Thyroid gland (tissue), 4 donors: ENCODE measurements at regions not wholly inside any gene's neighbourhood (a gene's known extent, or its start where the extent isn't known, plus 50 kb on each side); places are given as distances from the start of the nearest gene placed in this dataset.

Experiments
- DNase-seq, 2 donors: peaks; one replicate each; pipeline ENCODE4 v3.0.0-alpha.2; 2019
- H3K27ac ChIP-seq, 3 donors: fragments of 200-600 bp; sonication (generic); 1 replicate in 2 of 3; 2 replicates in 1 of 3; pipeline ENCODE4 v1.5.1; 2016 to 2019; ENCODE audit warnings: mild to moderate bottlenecking in 1 of 3, moderate library complexity in 1 of 3
- H3K27me3 ChIP-seq: fragments of 200-600 bp; sonication (generic); one replicate; pipeline ENCODE4 v1.5.1; 2019
- H3K36me3 ChIP-seq, 2 donors: fragments of 200-600 bp; sonication (generic); one replicate each; pipeline ENCODE4 v1.5.1; 2016 to 2019
- H3K4me1 ChIP-seq, 2 donors: fragments of 200-600 bp; sonication (generic); one replicate each; pipeline ENCODE4 v1.5.1; 2017 to 2019
- H3K4me3 ChIP-seq, 3 donors: fragments of 200-600 bp; sonication (generic); replicated peaks in 1 of 3; 1 replicate in 2 of 3; 2 replicates in 1 of 3; pipeline ENCODE4 v1.5.1; 2016; ENCODE audit warnings: mild to moderate bottlenecking in 1 of 3
- H3K9me3 ChIP-seq: fragments of 200-600 bp; sonication (generic); one replicate; pipeline ENCODE4 v1.5.1; 2017
- POLR2A ChIP-seq, 2 donors: fragments of 450-650 bp; IDR thresholded peaks; one replicate each; pipeline ENCODE4 v1.6.1; 2017; ENCODE audit warnings: antibody characterized with exemption in 2 of 2, mild to moderate bottlenecking in 2 of 2, moderate library complexity in 1 of 2
- WGBS, 2 donors: methylation state at CpG; one replicate each; pipeline ENCODE4 v1.1.5; 2017; 5-methylcytosine and 5-hydroxymethylcytosine counted together
- intact Hi-C: fragments of 100-400 bp; cut with DNase I; formaldehyde crosslinking; loops from one replicate; pipeline ENCODE4 v1.15.1; 2023
- TF ChIP-seq, protein P1 (sequence below), 6 experiments: fragments of 200-600 bp in 3 of 6; fragments of 450-650 bp in 3 of 6; sonication (generic) in 3 of 6; IDR thresholded peaks; one replicate each; pipeline ENCODE4 v1.5.1; 2016 to 2019; ENCODE audit warnings: antibody characterized with exemption in 6 of 6, mild to moderate bottlenecking in 2 of 6, inconsistent platforms in 1 of 6, moderate library complexity in 1 of 6

DNA sequence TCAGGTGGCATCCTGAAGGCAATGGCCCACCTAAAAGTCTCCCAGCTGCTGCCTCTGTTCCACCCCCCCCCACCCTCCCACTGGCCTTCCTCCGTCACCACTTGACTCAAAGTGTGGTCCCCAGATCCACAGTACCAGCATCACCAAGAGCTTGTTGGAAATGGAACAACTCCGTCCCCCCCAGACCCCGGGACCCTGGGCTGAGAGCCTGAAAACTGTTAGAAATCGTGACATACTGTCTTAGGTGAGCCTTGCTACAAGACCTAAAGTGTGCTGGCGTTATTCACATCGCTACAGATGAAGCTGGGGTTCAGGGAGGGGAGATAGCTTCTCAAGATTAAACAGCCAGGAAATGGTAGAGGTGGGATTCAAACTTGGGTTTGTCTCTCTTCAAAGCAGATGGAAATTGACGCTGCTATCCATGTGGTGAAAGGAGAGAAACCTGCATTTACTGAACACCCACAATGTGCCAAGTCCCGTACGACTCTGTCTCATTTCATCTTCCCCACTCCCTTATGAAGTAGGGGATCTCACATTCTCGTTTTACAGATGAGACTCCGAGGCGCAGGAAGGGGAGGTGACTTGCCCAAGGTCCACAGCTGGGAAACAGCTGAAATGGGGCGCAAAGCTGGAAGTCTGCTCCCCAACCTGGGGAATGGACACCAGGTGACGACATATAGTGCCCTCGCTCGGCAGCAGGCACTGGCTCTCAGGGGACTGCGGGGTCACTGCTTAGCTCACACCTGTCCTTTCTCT lies 52.8 kb upstream of the IFFO2 start:
- 87 to 89% methylated on average over 17 of the region's 17 CpGs for WGBS, 2 donors
- Histone ChIP-seq H3K4me1 (peaks cover 0 to 21% of the 10 kb centered on the region in 2 donors), H3K27me3 (no peaks in the 10 kb centered on the region), H3K36me3 (no peaks in the 10 kb centered on the region), H3K9me3 (no peaks in the 10 kb centered on the region), H3K4me3 (no peak overlapping the region), H3K27ac (no peak overlapping the region)
- TF ChIP-seq POLR2A (IDR thresholded peaks at IDR 0.05): no peak
- TF ChIP-seq, protein P1, sequence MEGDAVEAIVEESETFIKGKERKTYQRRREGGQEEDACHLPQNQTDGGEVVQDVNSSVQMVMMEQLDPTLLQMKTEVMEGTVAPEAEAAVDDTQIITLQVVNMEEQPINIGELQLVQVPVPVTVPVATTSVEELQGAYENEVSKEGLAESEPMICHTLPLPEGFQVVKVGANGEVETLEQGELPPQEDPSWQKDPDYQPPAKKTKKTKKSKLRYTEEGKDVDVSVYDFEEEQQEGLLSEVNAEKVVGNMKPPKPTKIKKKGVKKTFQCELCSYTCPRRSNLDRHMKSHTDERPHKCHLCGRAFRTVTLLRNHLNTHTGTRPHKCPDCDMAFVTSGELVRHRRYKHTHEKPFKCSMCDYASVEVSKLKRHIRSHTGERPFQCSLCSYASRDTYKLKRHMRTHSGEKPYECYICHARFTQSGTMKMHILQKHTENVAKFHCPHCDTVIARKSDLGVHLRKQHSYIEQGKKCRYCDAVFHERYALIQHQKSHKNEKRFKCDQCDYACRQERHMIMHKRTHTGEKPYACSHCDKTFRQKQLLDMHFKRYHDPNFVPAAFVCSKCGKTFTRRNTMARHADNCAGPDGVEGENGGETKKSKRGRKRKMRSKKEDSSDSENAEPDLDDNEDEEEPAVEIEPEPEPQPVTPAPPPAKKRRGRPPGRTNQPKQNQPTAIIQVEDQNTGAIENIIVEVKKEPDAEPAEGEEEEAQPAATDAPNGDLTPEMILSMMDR (IDR thresholded peaks at IDR 0.05): no peak
- intact Hi-C loops: no loop called here
- no peak for DNase-seq

DNA sequence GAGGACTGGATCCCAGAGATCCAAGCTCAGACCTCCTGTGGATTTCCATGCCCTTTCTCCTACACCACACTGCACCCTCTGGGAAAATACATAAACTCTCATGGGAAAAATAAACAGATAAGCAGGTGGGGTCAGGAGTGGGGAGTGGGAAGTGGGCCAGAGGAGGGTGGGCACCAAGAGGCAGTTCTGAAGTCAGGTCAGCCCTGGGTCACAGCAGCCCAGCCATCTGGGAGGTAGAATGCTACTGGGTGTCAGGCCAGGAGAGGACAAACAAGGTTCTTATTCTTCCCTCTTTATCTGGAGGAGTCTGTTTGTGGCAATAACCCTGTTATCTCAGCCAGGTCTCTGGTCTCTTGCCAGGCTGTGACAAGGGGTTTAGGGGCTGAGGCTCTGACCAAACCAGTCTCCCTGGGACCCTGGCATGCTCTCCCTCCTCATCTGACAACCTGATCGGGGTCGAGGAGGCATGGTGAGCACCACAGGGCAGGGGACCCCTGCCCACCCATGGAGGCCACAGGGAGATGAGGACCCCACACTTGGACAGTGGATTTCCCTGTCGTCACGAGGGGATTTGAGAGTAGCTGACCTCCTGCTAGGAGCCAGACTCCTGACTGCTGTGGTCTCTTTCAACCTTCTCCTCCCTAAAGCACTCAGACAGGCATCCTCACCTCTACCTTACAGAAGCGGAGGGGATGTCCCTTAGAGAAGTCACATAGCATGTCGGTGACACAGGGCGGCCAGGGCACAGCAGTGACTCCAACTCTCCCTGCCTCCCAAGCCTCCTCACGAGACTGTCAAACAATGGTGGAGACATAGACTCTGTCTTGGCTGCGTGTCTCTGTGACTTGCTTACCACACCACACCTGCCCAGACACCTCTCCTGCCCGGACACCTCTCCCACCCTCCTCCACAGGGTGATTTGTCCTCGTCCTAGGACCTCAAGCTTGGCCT lies 51.3 kb upstream of the IFFO2 start:
- intact Hi-C loops: no loop called here
- TF ChIP-seq, protein P1 (IDR thresholded peaks at IDR 0.05): no peak
- no peak for TF ChIP-seq POLR2A (IDR thresholded peaks at IDR 0.05)
- no peaks in the 10 kb centered on the region for H3K27me3 ChIP-seq
- H3K36me3 ChIP-seq: no peaks in the 10 kb centered on the region
- no peak for DNase-seq
- peaks cover 0 to 21% of the 10 kb centered on the region in 2 donors for H3K4me1 ChIP-seq
- H3K4me3 ChIP-seq: no peak overlapping the region
- no peak overlapping the region for H3K27ac ChIP-seq
- H3K9me3 ChIP-seq: no peaks in the 10 kb centered on the region
- WGBS, 2 donors: 81 to 91% methylated on average over 9 to 11 of the region's 11 CpGs

DNA sequence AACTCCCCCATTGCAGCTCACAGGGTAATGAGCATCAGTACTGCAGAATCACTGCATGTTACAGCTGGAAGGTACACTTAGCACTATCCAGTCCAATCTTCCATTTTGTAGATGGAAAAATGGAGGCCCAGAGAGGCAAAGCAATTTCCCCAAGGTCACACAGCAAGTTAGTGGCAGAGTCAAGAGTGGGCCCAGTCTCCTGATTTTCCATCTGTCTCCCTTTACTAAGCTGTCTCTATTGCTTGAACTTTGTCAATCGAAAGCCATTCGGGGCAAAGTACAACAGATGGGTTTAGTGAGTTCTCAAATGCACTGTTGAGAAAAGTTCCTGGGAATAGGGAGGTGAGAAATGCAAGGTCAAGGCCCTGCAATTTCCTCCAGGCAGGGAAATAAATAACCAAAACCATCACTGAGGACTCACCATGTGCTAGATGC lies 50.4 kb upstream of the IFFO2 start:
- TF ChIP-seq, protein P1 (IDR thresholded peaks at IDR 0.05): no peak
- no peak for TF ChIP-seq POLR2A (IDR thresholded peaks at IDR 0.05)
- Histone ChIP-seq H3K36me3 (no peaks in the 10 kb centered on the region), H3K4me1 (peaks cover 0 to 21% of the 10 kb centered on the region in 2 donors), H3K4me3 (no peak overlapping the region), H3K9me3 (no peaks in the 10 kb centered on the region), H3K27me3 (no peaks in the 10 kb centered on the region), H3K27ac (no peak overlapping the region)
- 83 to 90% methylated on average over 2 of the region's 2 CpGs for WGBS, 2 donors
- DNase-seq: no peak
- intact Hi-C loops: no loop called here
